K562 (cell line): ENCODE measurements at regions not wholly inside any gene's neighbourhood (a gene's known extent, or its start where the extent isn't known, plus 50 kb on each side); places are given as distances from the start of the nearest gene placed in this dataset.

Experiments used
- ARID3B ChIP-seq: fragments of 250-450 bp; sonication (Bioruptor Pico); IDR thresholded peaks from 2 replicates; pipeline ENCODE4 v1.4.0; 2020; ENCODE audit warnings: borderline replicate concordance
- CTCF ChIP-seq, 3 experiments: IDR thresholded peaks in 2 of 3; conservative IDR thresholded peaks in 1 of 3; 2 replicates each; pipeline ENCODE4 v1.5.1; 2011 to 2012; ENCODE audit warnings: low read length in 3 of 3, mild to moderate bottlenecking in 3 of 3, control low read depth in 2 of 3, improper control_type of control experiment in 1 of 3, inconsistent platforms in 1 of 3, low read depth in 1 of 3, mixed read lengths in 1 of 3, moderate library complexity in 1 of 3; ENCODE audit not compliant: insufficient read depth in 2 of 3
- EZH2 ChIP-seq: IDR thresholded peaks from 2 replicates; pipeline ENCODE4 v1.6.1; 2012; ENCODE audit warnings: low read depth, mild to moderate bottlenecking, inconsistent platforms, low read length, borderline replicate concordance
- FOXJ2 ChIP-seq: fragments of 200-800 bp; sonication (Bioruptor generic); IDR thresholded peaks from 2 replicates; pipeline ENCODE4 v1.6.1; 2016; ENCODE audit warnings: missing genetic modification characterization, missing compliant biosample characterization
- HIVEP1 ChIP-seq: fragments of 250-450 bp; sonication (Bioruptor Pico); IDR thresholded peaks from 2 replicates; pipeline ENCODE4 v1.4.0; 2020; ENCODE audit warnings: mild to moderate bottlenecking
- KLF6 ChIP-seq: fragments of 250-450 bp; sonication (Bioruptor Pico); IDR thresholded peaks from 2 replicates; pipeline ENCODE4 v1.4.0; 2020; ENCODE audit warnings: mild to moderate bottlenecking, moderate library complexity, borderline replicate concordance
- MYBL2 ChIP-seq, 2 experiments: fragments of 450-650 bp in 1 of 2; sonication (generic) in 1 of 2; formaldehyde crosslinking in 1 of 2; IDR thresholded peaks; 2 replicates each; pipeline versions ENCODE4 v1.6.1 to v1.8.1; 2017 to 2022; ENCODE audit warnings: borderline replicate concordance in 1 of 2, inconsistent platforms in 1 of 2, low read depth in 1 of 2, mild to moderate bottlenecking in 1 of 2, missing genetic modification reagents in 1 of 2, moderate library complexity in 1 of 2
- TFAP4 ChIP-seq: sonication (generic); formaldehyde crosslinking; IDR thresholded peaks from 2 replicates; pipeline ENCODE4 v1.8.0; 2022; ENCODE audit warnings: missing genetic modification reagents, mild to moderate bottlenecking, moderate library complexity, borderline replicate concordance
- ZNF655 ChIP-seq: fragments of 250-450 bp; sonication (Bioruptor Pico); IDR thresholded peaks from 2 replicates; pipeline ENCODE4 v1.5.0; 2021

DNA sequence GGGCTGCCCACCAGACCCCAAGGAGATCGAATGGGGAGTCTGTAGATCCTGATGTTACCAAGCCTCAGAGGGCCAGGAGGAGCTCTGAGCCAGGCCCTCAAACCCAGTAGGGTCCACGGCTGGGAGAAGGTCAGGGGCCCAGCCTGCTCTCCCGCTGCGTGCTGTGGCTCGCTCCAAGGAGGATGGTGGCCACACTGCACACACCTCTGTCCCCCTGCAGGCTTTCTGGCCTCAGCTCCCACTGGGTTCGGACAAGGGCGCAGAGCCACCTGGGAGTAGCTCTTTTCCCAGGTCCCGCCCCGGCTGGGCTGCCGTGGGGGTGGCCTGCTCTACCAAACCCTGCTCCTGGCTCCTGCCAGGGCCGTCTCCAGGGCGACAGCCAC lies 175.8 kb downstream of the ZNF248 start:
- no peak for TF ChIP-seq HIVEP1 (CRISPR knock-in tag)
- TF ChIP-seq FOXJ2 (tag) = no peak
- TF ChIP-seq ZNF655 (CRISPR knock-in tag) = no peak
- no peak for TF ChIP-seq TFAP4
- TF ChIP-seq ARID3B (CRISPR knock-in tag) = no peak
- TF ChIP-seq CTCF (IDR thresholded peaks at IDR 0.05 in 2 of 3, conservative IDR thresholded peaks at IDR 0.05 in 1 of 3; ENCODE audit: insufficient read depth in 2 of 3, low read depth in 1 of 3, low read length in 3 of 3) = no peak
- TF ChIP-seq KLF6 (CRISPR knock-in tag) = no peak
- no peak for TF ChIP-seq MYBL2 (IDR thresholded peaks at IDR 0.05; ENCODE audit: low read depth)
- TF ChIP-seq MYBL2 (CRISPR knock-in tag; IDR thresholded peaks at IDR 0.05; ENCODE audit: borderline replicate concordance) = no peak
- no peak for TF ChIP-seq EZH2
